GM10248 (cell line): ENCODE measurements at regions not wholly inside any gene's neighbourhood (a gene's known extent, or its start where the extent isn't known, plus 50 kb on each side); places are given as distances from the start of the nearest gene placed in this dataset.

Experiments
- CTCF ChIA-PET: fragments of 300-600 bp; sonication (Branson Sonifier 250); formaldehyde crosslinking; extraction: SDS; loops from one replicate; lab custom pipeline; 2021; ENCODE audit warnings: antibody characterized with exemption; lab: Yijun Ruan, JAX
- POLR2A ChIA-PET: fragments of 350-650 bp; sonication (Branson Sonifier 250); formaldehyde crosslinking; extraction: SDS; loops from one replicate; lab custom pipeline; 2020; ENCODE audit warnings: antibody characterized with exemption; lab: Yijun Ruan, JAX
- DNase-seq: peaks from one replicate; pipeline ENCODE4 v3.0.0; 2012; ENCODE audit errors: extremely low spot score
- TF ChIP-seq, protein P1 (sequence below): IDR thresholded peaks from 2 replicates; pipeline ENCODE4 v1.5.1; 2012; ENCODE audit warnings: mild to moderate bottlenecking, low read depth; ENCODE audit errors: extremely low read depth, missing control alignments, control extremely low read depth

- TF ChIP-seq, protein P1, sequence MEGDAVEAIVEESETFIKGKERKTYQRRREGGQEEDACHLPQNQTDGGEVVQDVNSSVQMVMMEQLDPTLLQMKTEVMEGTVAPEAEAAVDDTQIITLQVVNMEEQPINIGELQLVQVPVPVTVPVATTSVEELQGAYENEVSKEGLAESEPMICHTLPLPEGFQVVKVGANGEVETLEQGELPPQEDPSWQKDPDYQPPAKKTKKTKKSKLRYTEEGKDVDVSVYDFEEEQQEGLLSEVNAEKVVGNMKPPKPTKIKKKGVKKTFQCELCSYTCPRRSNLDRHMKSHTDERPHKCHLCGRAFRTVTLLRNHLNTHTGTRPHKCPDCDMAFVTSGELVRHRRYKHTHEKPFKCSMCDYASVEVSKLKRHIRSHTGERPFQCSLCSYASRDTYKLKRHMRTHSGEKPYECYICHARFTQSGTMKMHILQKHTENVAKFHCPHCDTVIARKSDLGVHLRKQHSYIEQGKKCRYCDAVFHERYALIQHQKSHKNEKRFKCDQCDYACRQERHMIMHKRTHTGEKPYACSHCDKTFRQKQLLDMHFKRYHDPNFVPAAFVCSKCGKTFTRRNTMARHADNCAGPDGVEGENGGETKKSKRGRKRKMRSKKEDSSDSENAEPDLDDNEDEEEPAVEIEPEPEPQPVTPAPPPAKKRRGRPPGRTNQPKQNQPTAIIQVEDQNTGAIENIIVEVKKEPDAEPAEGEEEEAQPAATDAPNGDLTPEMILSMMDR, result no peak
- ChIA-PET CTCF (interaction anchor here (1.2 to 1.3 kb wide), 2 partner anchors 10 to 25 kb away, joined by 3 read pairs; no protein-coding TSS in a partner anchor), POLR2A (no interaction called here)
- no peak for DNase-seq
Observed at GRCh38 chr13:72599178-72599743, 128.2 kb downstream of the MZT1 start.

GRCh38 chr13:72590091-72590740 is 137.2 kb downstream of the MZT1 start:
- ChIA-PET POLR2A (no interaction called here), CTCF (no interaction called here)
- TF ChIP-seq, protein P1, result no peak
- no peak for DNase-seq

- POLR2A ChIA-PET, result no interaction called here
- CTCF ChIA-PET, result interaction anchor here (1.2 kb wide), 1 partner anchor 21 kb away, joined by 3 read pairs; no protein-coding TSS in a partner anchor
- no peak for DNase-seq
- TF ChIP-seq, protein P1, result no peak
Observed at GRCh38 chr13:72586518-72586917, 140.9 kb downstream of the MZT1 start.

GRCh38 chr13:72585254-72585653 is 142.2 kb downstream of the MZT1 start:
- ChIA-PET CTCF (interaction anchor here (1.6 kb wide), 1 partner anchor 16 kb away, joined by 5 read pairs; no protein-coding TSS in a partner anchor), POLR2A (no interaction called here)
- DNase-seq, result no peak
- TF ChIP-seq, protein P1, result no peak

- TF ChIP-seq, protein P1, result no peak
- POLR2A ChIA-PET, result no interaction called here
- CTCF ChIA-PET, result no interaction called here
- no peak for DNase-seq
Observed at GRCh38 chr13:72571191-72571590, 156.2 kb downstream of the MZT1 start.

DNA sequence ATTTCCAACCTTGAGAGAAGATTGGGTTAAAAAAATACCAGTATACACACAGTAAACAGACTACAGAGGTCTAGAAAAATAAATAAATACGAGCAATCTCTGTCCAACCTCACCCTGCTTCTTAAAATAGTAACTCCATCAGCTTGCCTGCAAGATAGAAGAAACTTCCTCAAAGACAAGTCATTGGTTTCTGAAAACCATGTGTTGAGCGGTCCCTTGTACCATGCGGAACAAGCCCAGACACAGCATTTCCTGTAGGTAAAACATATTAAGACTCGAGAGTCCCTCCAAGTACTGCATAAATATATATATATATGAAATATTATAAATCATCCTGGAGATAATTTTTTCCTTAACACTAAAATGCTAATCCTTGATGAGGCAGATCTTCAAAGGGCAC is 157.4 kb downstream of the MZT1 start:
- POLR2A ChIA-PET, result no interaction called here
- CTCF ChIA-PET, result interaction anchor here (0.7 to 1.2 kb wide), 2 partner anchors 35 to 37 kb away, joined by 3 read pairs; no protein-coding TSS in a partner anchor

More for the DNA sequence above, 157.4 kb downstream of the MZT1 start:
- no peak for DNase-seq
- TF ChIP-seq, protein P1, result no peak
